ENCODE measurements at regions not wholly inside any gene's neighbourhood (a gene's known extent, or its start where the extent isn't known, plus 50 kb on each side); places are given as distances from the start of the nearest gene placed in this dataset.

- no peak for TF ChIP-seq ZNF512 (CRISPR knock-in tag; IDR thresholded peaks at IDR 0.05; ENCODE audit: borderline replicate concordance)
- no peak for TF ChIP-seq STAT6 (CRISPR knock-in tag; conservative IDR thresholded peaks at IDR 0.05; ENCODE audit: low read depth)
- TF ChIP-seq ZNF317 (CRISPR knock-in tag; IDR thresholded peaks at IDR 0.05; ENCODE audit: borderline replicate concordance, low read depth), result no peak
Observed at GRCh38 chr12:65568517-65568916, 255.8 kb upstream of the HMGA2 start (continued).

- no peak for TF ChIP-seq NFE2L1 (CRISPR knock-in tag; IDR thresholded peaks at IDR 0.05)
- no peak for TF ChIP-seq ZNF423 (CRISPR knock-in tag; IDR thresholded peaks at IDR 0.05)
- TF ChIP-seq E2F5 (CRISPR knock-in tag; IDR thresholded peaks at IDR 0.05), result no peak
- no peak for TF ChIP-seq NFATC4 (CRISPR knock-in tag; IDR thresholded peaks at IDR 0.05)
- no peak for TF ChIP-seq FOXK1 (CRISPR knock-in tag; IDR thresholded peaks at IDR 0.05)
- no peak for TF ChIP-seq ZNF396 (CRISPR knock-in tag; IDR thresholded peaks at IDR 0.05; ENCODE audit: borderline replicate concordance)
- TF ChIP-seq IRF2 (CRISPR knock-in tag; IDR thresholded peaks at IDR 0.05; ENCODE audit: borderline replicate concordance, low read depth), result no peak
- TF ChIP-seq TEAD1 (CRISPR knock-in tag; IDR thresholded peaks at IDR 0.05), result no peak
- TF ChIP-seq RORB (CRISPR knock-in tag; IDR thresholded peaks at IDR 0.05), result no peak
- TF ChIP-seq NR2C2 (CRISPR knock-in tag; IDR thresholded peaks at IDR 0.05), result no peak
- TF ChIP-seq JUN (CRISPR knock-in tag; IDR thresholded peaks at IDR 0.05), result no peak
- no peak for TF ChIP-seq ZNF138 (CRISPR knock-in tag; conservative IDR thresholded peaks at IDR 0.05)
- no peak for TF ChIP-seq KAT7 (CRISPR knock-in tag; IDR thresholded peaks at IDR 0.05; ENCODE audit: borderline replicate concordance)
- no peak for TF ChIP-seq FOXP1 (CRISPR knock-in tag; IDR thresholded peaks at IDR 0.05; ENCODE audit: borderline replicate concordance)
- TF ChIP-seq ATF6 (CRISPR knock-in tag; IDR thresholded peaks at IDR 0.05), result no peak
- no peak for TF ChIP-seq ZNF671 (CRISPR knock-in tag; IDR thresholded peaks at IDR 0.05)
- TF ChIP-seq ESRRA (CRISPR knock-in tag; IDR thresholded peaks at IDR 0.05; ENCODE audit: borderline replicate concordance), result no peak
- no peak for TF ChIP-seq RELA (CRISPR knock-in tag; IDR thresholded peaks at IDR 0.05; ENCODE audit: borderline replicate concordance)
- Mint-ChIP-seq H3K4me3 (no peak overlapping the region), H3K9me3 (peaks cover 28% of the 10 kb centered on the region), H3K27me3 (ENCODE audit: low read depth) (no peaks in the 10 kb centered on the region; the same call in 1 of the 2 replicates), H3K36me3 (no peaks in the 10 kb centered on the region), H3K4me1 (peaks cover 11% of the 10 kb centered on the region), H3K27ac (no peak overlapping the region)
- ChIA-PET CTCF (no interaction called here), POLR2A (no interaction called here)
- no peak for DNase-seq (ENCODE audit: low spot score)
- ATAC-seq, result no peak
Observed at GRCh38 chr12:65570451-65571130, 253.7 kb upstream of the HMGA2 start.
